HUES48 (cell line): ENCODE measurements at regions not wholly inside any gene's neighbourhood (a gene's known extent, or its start where the extent isn't known, plus 50 kb on each side); places are given as distances from the start of the nearest gene placed in this dataset.

Experiments used
- H3K27ac ChIP-seq: one replicate; pipeline ENCODE4 v1.7.0; 2013; ENCODE audit warnings: low read depth, low read length, inconsistent platforms
- H3K27me3 ChIP-seq: 2 replicates; pipeline ENCODE4 v1.6.1; 2013; ENCODE audit warnings: mild to moderate bottlenecking, low read length; ENCODE audit not compliant: control insufficient read depth, insufficient read depth
- H3K36me3 ChIP-seq: 2 replicates; pipeline ENCODE4 v1.6.1; 2013; ENCODE audit warnings: low read length; ENCODE audit not compliant: control insufficient read depth, insufficient read depth
- H3K4me1 ChIP-seq: 2 replicates; pipeline ENCODE4 v1.6.1; 2013; ENCODE audit warnings: mild to moderate bottlenecking, low read length; ENCODE audit not compliant: control insufficient read depth, insufficient read depth
- H3K4me3 ChIP-seq: 2 replicates; pipeline ENCODE4 v1.5.1; 2013; ENCODE audit warnings: mild to moderate bottlenecking, low read depth, low read length
- H3K9ac ChIP-seq: 2 replicates; pipeline ENCODE4 v1.6.1; 2013; ENCODE audit warnings: mild to moderate bottlenecking, low read depth, low read length, moderate library complexity
- H3K9me3 ChIP-seq: 2 replicates; pipeline ENCODE4 v1.6.1; 2013; ENCODE audit warnings: low read length; ENCODE audit not compliant: control insufficient read depth, insufficient read depth

- Histone ChIP-seq H3K27me3 (no peaks in the 10 kb centered on the region), H3K9me3 (no peaks in the 10 kb centered on the region), H3K36me3 (no peaks in the 10 kb centered on the region), H3K27ac (peak overlapping the region; percentile 96), H3K4me3 (peak overlapping the region; percentile 72), H3K9ac (peak overlapping the region; percentile 97), H3K4me1 (no peaks in the 10 kb centered on the region)
Observed at GRCh38 chr6:26285143-26286134, 79.6 kb upstream of the BTN3A2 start.

GRCh38 chr6:26286168-26286877 lies 78.7 kb upstream of the BTN3A2 start:
- Histone ChIP-seq H3K36me3 (no peaks in the 10 kb centered on the region), H3K9ac (peak overlapping the region; percentile 97)

GRCh38 chr6:26288155-26288554 lies 76.8 kb upstream of the BTN3A2 start:
- H3K36me3 ChIP-seq, result no peaks in the 10 kb centered on the region
- no peak overlapping the region for H3K27ac ChIP-seq
- H3K27me3 ChIP-seq, result no peaks in the 10 kb centered on the region
- no peaks in the 10 kb centered on the region for H3K9me3 ChIP-seq
- no peak overlapping the region for H3K4me3 ChIP-seq
- H3K4me1 ChIP-seq, result no peaks in the 10 kb centered on the region
- H3K9ac ChIP-seq, result no peak overlapping the region

More at GRCh38 chr6:26286168-26286877, 78.7 kb upstream of the BTN3A2 start:
- Histone ChIP-seq H3K27me3 (no peaks in the 10 kb centered on the region), H3K27ac (peak overlapping the region; percentile 96), H3K9me3 (no peaks in the 10 kb centered on the region), H3K4me1 (no peaks in the 10 kb centered on the region), H3K4me3 (peak overlapping the region; percentile 72)

- Histone ChIP-seq H3K4me3 (no peak overlapping the region), H3K27ac (no peak overlapping the region)
Observed at GRCh38 chr6:26290941-26291340, 74.1 kb upstream of the BTN3A2 start.

GRCh38 chr6:26292709-26293108 lies 72.3 kb upstream of the BTN3A2 start:
- Histone ChIP-seq H3K4me3 (no peak overlapping the region), H3K27ac (no peak overlapping the region), H3K36me3 (no peaks in the 10 kb centered on the region), H3K9me3 (no peaks in the 10 kb centered on the region), H3K9ac (no peak overlapping the region), H3K27me3 (no peaks in the 10 kb centered on the region), H3K4me1 (no peaks in the 10 kb centered on the region)

More at GRCh38 chr6:26290941-26291340, 74.1 kb upstream of the BTN3A2 start:
- no peaks in the 10 kb centered on the region for H3K27me3 ChIP-seq
- H3K4me1 ChIP-seq, result no peaks in the 10 kb centered on the region
- no peak overlapping the region for H3K9ac ChIP-seq
- no peaks in the 10 kb centered on the region for H3K36me3 ChIP-seq
- H3K9me3 ChIP-seq, result no peaks in the 10 kb centered on the region

GRCh38 chr6:26294302-26294701 lies 70.7 kb upstream of the BTN3A2 start:
- Histone ChIP-seq H3K27me3 (no peaks in the 10 kb centered on the region), H3K9me3 (no peaks in the 10 kb centered on the region), H3K4me1 (no peaks in the 10 kb centered on the region), H3K36me3 (no peaks in the 10 kb centered on the region), H3K4me3 (no peak overlapping the region), H3K27ac (no peak overlapping the region), H3K9ac (no peak overlapping the region)

- H3K9ac ChIP-seq, result no peak overlapping the region
- H3K27me3 ChIP-seq, result no peaks in the 10 kb centered on the region
- H3K4me1 ChIP-seq, result 0 out of 2 replicates have a peak, but pooled peaks cover 4% of the 10 kb centered on the region
- no peak overlapping the region for H3K4me3 ChIP-seq
- no peaks in the 10 kb centered on the region for H3K9me3 ChIP-seq
- no peaks in the 10 kb centered on the region for H3K36me3 ChIP-seq
- H3K27ac ChIP-seq, result no peak overlapping the region
Observed at GRCh38 chr6:26295691-26296555, 69.1 kb upstream of the BTN3A2 start.

- Histone ChIP-seq H3K4me1 (0 out of 2 replicates have a peak, but pooled peaks cover 4% of the 10 kb centered on the region), H3K9ac (no peak overlapping the region), H3K4me3 (no peak overlapping the region), H3K27me3 (no peaks in the 10 kb centered on the region), H3K9me3 (no peaks in the 10 kb centered on the region), H3K36me3 (no peaks in the 10 kb centered on the region), H3K27ac (no peak overlapping the region)
Observed at GRCh38 chr6:26296556-26296856, 68.5 kb upstream of the BTN3A2 start.

GRCh38 chr6:26296857-26297648 lies 67.9 kb upstream of the BTN3A2 start:
- H3K4me3 ChIP-seq, result no peak overlapping the region
- H3K4me1 ChIP-seq, result 0 out of 2 replicates have a peak, but pooled peaks cover 4% of the 10 kb centered on the region
- H3K9me3 ChIP-seq, result no peaks in the 10 kb centered on the region
- H3K27ac ChIP-seq, result no peak overlapping the region
- H3K9ac ChIP-seq, result no peak overlapping the region
- H3K27me3 ChIP-seq, result no peaks in the 10 kb centered on the region
- H3K36me3 ChIP-seq, result no peaks in the 10 kb centered on the region
